B cell (primary cell): ENCODE measurements at regions not wholly inside any gene's neighbourhood (a gene's known extent, or its start where the extent isn't known, plus 50 kb on each side); places are given as distances from the start of the nearest gene placed in this dataset.

Experiments
- EZH2 ChIP-seq: IDR thresholded peaks from 2 replicates; pipeline ENCODE4 v1.6.1; 2012; ENCODE audit warnings: borderline replicate concordance, low read depth, mild to moderate bottlenecking, moderate library complexity, low read length; ENCODE audit not compliant: insufficient read depth, poor library complexity, severe bottlenecking
- TF ChIP-seq, protein P1 (sequence below): fragments of 200-600 bp; IDR thresholded peaks from one replicate; pipeline ENCODE4 v1.8.0; 2022; ENCODE audit warnings: antibody characterized with exemption, mild to moderate bottlenecking

- TF ChIP-seq EZH2 = no peak
- TF ChIP-seq, protein P1, sequence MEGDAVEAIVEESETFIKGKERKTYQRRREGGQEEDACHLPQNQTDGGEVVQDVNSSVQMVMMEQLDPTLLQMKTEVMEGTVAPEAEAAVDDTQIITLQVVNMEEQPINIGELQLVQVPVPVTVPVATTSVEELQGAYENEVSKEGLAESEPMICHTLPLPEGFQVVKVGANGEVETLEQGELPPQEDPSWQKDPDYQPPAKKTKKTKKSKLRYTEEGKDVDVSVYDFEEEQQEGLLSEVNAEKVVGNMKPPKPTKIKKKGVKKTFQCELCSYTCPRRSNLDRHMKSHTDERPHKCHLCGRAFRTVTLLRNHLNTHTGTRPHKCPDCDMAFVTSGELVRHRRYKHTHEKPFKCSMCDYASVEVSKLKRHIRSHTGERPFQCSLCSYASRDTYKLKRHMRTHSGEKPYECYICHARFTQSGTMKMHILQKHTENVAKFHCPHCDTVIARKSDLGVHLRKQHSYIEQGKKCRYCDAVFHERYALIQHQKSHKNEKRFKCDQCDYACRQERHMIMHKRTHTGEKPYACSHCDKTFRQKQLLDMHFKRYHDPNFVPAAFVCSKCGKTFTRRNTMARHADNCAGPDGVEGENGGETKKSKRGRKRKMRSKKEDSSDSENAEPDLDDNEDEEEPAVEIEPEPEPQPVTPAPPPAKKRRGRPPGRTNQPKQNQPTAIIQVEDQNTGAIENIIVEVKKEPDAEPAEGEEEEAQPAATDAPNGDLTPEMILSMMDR = no peak
Measured at GRCh38 chr18:61172624-61173023, 160.6 kb upstream of the CDH20 start.
